ENCODE measurements at regions not wholly inside any gene's neighbourhood (a gene's known extent, or its start where the extent isn't known, plus 50 kb on each side); places are given as distances from the start of the nearest gene placed in this dataset.

- TF ChIP-seq, protein P1, sequence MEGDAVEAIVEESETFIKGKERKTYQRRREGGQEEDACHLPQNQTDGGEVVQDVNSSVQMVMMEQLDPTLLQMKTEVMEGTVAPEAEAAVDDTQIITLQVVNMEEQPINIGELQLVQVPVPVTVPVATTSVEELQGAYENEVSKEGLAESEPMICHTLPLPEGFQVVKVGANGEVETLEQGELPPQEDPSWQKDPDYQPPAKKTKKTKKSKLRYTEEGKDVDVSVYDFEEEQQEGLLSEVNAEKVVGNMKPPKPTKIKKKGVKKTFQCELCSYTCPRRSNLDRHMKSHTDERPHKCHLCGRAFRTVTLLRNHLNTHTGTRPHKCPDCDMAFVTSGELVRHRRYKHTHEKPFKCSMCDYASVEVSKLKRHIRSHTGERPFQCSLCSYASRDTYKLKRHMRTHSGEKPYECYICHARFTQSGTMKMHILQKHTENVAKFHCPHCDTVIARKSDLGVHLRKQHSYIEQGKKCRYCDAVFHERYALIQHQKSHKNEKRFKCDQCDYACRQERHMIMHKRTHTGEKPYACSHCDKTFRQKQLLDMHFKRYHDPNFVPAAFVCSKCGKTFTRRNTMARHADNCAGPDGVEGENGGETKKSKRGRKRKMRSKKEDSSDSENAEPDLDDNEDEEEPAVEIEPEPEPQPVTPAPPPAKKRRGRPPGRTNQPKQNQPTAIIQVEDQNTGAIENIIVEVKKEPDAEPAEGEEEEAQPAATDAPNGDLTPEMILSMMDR (IDR thresholded peaks at IDR 0.05; ENCODE audit: insufficient read depth, low read depth, low read length, missing control alignments): no peak
- DNase-seq (ENCODE audit: low read depth): no peak
- no peak overlapping the region for H3K4me3 ChIP-seq (ENCODE audit: low read depth, low read length)
Measured at GRCh38 chr1:108063703-108064102, 98.7 kb upstream of the VAV3 start.

GRCh38 chr1:108059945-108060344 is 95.0 kb upstream of the VAV3 start:
- DNase-seq (ENCODE audit: low read depth): no peak
- TF ChIP-seq, protein P1 (IDR thresholded peaks at IDR 0.05; ENCODE audit: insufficient read depth, low read depth, low read length, missing control alignments): no peak
- no peak overlapping the region for H3K4me3 ChIP-seq (ENCODE audit: low read depth, low read length)

GRCh38 chr1:108057541-108057940 is 92.6 kb upstream of the VAV3 start:
- no peak for DNase-seq (ENCODE audit: low read depth)
- no peak overlapping the region for H3K4me3 ChIP-seq (ENCODE audit: low read depth, low read length)
- TF ChIP-seq, protein P1 (IDR thresholded peaks at IDR 0.05; ENCODE audit: insufficient read depth, low read depth, low read length, missing control alignments): no peak

DNA sequence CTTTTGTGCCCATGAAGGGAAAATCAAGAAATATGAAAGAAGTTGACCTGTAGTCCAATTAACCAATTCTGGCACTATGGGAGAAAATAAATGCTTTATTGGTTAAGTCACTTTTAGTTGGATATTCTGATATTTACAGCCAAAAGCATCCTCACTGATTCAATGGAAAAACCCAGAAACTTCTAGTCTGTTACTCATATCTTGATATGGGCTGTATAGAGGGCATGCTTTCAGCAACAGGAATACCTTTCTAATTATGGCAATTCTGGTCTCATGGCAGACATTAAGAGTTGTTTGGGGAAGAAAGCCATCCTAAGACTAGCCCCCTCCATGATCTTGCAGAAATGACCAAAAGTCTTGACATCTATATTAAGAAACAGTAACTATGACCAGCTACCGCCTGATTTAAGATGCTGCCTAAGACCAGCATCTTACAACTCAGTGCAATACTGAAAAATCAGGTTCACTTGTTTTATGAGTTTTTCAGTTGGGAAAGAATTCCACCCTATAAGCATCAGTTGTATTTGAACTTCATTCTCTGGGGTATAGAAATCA is 91.5 kb upstream of the VAV3 start:
- no peak overlapping the region for H3K4me3 ChIP-seq (ENCODE audit: low read depth, low read length)
- DNase-seq (ENCODE audit: low read depth): no peak
- TF ChIP-seq, protein P1 (IDR thresholded peaks at IDR 0.05; ENCODE audit: insufficient read depth, low read depth, low read length, missing control alignments): no peak

DNA sequence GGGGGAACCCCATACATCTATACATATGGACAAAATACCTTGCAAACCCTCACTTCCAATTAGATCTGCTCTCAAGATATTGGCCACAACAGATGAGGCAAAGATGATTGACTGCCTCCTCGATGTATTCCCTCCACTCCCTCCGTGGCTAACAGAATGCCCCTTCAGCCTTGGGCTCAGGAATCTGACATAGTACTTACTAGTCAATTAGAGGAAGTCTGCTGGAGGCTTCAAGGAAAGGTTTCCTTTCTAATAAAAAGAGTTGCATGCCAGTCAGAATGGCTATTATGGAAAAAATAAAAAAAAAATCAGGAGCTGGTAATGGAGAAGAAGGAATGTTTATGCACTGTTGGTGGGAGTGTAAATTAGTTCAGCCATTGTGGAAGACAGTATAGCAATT is 90.4 kb upstream of the VAV3 start:
- H3K4me3 ChIP-seq (ENCODE audit: low read depth, low read length): no peak overlapping the region
- TF ChIP-seq, protein P1 (IDR thresholded peaks at IDR 0.05; ENCODE audit: insufficient read depth, low read depth, low read length, missing control alignments): no peak
- no peak for DNase-seq (ENCODE audit: low read depth)

DNA sequence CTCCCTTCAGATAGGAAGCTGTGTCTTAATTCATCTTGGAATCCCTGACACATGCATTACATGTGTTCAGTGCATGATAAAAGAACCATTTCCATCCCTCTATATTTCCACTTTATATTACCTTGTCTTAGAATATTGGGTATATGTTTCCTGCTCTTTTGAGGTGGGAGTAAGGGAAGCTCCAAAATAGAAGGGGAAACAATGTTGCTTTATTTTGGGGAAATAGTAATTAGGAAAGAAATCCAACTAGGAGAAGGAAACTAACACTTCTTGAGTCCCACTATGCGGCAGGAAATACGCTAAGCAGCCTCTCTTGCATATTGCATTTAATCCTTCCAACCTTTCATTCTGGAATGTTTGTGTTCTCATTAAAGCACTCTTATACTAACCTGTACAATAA is 89.4 kb upstream of the VAV3 start:
- no peak overlapping the region for H3K4me3 ChIP-seq (ENCODE audit: low read depth, low read length)
- DNase-seq (ENCODE audit: low read depth): no peak
- TF ChIP-seq, protein P1 (IDR thresholded peaks at IDR 0.05; ENCODE audit: insufficient read depth, low read depth, low read length, missing control alignments): no peak

All from GM12865 (cell line).